Ramos (cell line): ENCODE measurements at regions not wholly inside any gene's neighbourhood (a gene's known extent, or its start where the extent isn't known, plus 50 kb on each side); places are given as distances from the start of the nearest gene placed in this dataset.
"Not testable (repeated sequence)": the region's sequence is repeated elsewhere in the genome, so short reads cannot be mapped to it uniquely, and the experiment has no call there.

ENCODE experiments used
- in situ Hi-C: fragments of 300-500 bp; cut with MboI; formaldehyde crosslinking; loops from one replicate; pipeline ENCODE4 v1.14.3; 2022; ENCODE audit warnings: low sequenced_read_pairs; ENCODE audit not compliant: unreplicated experiment

- in situ Hi-C loops = no loop called here
These were observed 760.8 kb upstream of the SEMA6D start for GRCh38 chr15:46956456-46956855.

- in situ Hi-C loops = no loop called here
These were observed 760.4 kb upstream of the SEMA6D start for GRCh38 chr15:46956881-46957280.

DNA sequence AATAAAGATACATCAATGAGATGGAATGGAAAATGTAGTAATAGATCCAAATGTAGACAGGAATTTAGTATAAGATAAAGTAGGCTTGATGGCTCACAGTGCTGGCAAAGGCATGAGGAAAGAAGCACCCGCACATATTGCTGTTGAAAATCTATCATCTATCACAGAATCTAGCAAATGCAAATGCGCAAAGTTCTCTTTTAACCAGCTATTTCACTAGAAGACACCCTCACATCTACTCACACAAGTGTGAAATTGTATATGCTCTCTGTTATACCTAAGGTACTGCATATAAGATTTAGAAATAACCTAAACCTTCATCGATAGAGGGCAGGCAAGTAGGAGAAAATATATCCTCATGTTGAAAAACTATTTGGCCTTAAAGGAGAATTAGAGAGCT is 756.7 kb upstream of the SEMA6D start:
- in situ Hi-C loops = no loop called here

GRCh38 chr15:46961795-46962194 is 755.5 kb upstream of the SEMA6D start:
- in situ Hi-C loops = no loop called here

DNA sequence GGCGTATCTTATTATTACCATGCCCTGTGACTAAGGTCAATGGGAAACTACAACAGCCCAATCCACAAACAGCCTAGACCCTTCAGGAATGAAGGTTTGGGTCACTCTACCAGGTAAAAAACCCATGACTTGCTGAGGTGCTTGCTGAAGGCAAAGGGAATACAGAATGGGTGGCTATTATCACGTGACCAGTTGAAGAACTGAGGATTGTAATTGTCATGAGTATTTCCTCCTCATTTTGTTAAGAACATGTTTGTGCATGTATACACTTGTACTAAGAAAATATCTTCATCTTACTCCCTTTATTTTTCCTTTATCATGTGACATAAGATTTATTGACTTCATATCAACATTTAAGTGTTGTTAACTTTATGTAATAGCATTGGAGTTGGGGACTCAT is 729.2 kb upstream of the SEMA6D start:
- in situ Hi-C loops = not testable (repeated sequence)

GRCh38 chr15:46996359-46996758 is 720.9 kb upstream of the SEMA6D start:
- in situ Hi-C loops = no loop called here

GRCh38 chr15:46997501-46997900 is 719.8 kb upstream of the SEMA6D start:
- in situ Hi-C loops = no loop called here

DNA sequence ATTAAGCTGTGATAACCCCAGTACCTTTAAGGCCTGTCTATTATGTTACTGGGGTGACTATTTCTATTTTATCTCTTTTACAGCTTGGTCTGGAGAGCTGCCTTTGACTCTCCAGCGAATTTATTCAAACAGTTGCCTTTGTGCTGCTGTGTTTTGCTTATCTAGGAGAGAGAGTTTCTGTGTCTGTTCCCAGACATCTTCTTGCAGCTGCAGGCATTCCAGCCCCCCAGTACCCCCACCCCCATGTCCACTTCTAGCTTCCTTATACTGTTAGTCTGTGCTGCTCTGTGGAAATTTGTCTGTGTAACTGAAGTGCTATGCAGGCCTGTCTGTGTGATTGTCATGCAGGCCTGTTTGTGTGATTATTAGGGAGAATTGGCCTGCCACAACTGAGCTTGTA is 713.7 kb upstream of the SEMA6D start:
- in situ Hi-C loops = no loop called here

- in situ Hi-C loops = no loop called here
These were observed 703.9 kb upstream of the SEMA6D start for GRCh38 chr15:47013446-47013845.

GRCh38 chr15:47027322-47027946 is 689.9 kb upstream of the SEMA6D start:
- in situ Hi-C loops = no loop called here

- in situ Hi-C loops = no loop called here
These were observed 681.6 kb upstream of the SEMA6D start for GRCh38 chr15:47035475-47036406.

GRCh38 chr15:47037003-47037402 is 680.3 kb upstream of the SEMA6D start:
- in situ Hi-C loops = no loop called here

GRCh38 chr15:47039225-47039624 is 678.1 kb upstream of the SEMA6D start:
- in situ Hi-C loops = no loop called here

DNA sequence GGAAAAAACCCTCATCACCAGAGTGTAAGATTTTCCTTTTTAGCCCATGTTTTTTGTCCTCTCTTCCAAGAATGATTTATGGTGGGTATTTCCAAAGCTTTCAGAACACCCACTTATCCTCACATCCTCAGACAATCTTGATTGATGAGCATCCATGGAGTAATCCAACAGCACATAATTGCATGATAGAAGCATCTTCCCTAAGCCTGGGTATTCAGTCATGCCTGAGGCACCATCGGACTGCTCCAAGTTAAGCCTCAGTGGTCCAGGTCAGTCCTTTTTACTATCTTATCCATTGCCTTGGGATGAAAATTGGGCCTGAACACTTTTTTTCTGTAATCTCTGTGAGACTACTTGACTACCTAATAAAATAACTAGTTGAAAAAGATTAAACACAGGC is 676.0 kb upstream of the SEMA6D start:
- in situ Hi-C loops = no loop called here

DNA sequence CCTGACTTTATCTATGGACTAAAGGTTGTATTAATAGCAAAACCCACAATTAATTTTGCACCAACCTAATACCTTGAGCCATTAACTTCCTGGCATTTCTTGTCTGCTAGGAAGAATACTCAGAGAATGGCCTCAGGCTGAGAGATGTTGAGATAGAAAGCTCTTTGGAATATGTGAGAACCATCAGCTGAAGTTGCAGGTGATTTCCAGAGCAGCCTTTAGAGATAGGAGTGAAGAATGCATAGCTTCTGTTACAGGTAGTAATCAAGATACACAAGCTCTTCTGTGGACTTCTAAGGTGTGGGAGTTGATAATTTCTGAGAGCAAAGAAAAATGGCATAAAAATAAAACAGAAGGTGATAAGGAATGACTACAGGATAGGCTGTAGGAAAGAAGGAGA is 669.3 kb upstream of the SEMA6D start:
- in situ Hi-C loops = not testable (repeated sequence)

DNA sequence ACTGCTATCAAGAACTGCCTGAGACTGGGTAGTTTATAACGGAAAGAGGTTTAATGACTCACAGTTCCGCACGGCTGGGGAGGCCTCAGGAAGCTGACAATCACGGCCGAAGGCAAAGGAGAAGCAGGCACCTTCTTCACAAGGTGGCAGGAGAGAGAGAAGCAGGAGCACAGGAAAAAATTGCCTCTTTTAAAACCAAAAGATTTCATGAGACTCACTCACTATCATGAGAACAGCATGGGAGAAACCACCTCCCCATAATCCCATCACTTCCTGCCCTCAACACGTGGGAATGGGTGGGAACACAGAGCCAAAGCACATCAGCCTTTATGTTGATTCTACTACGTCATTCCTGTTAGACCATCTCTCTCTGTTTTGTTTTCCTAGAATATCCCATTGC is 650.9 kb upstream of the SEMA6D start:
- in situ Hi-C loops = no loop called here

DNA sequence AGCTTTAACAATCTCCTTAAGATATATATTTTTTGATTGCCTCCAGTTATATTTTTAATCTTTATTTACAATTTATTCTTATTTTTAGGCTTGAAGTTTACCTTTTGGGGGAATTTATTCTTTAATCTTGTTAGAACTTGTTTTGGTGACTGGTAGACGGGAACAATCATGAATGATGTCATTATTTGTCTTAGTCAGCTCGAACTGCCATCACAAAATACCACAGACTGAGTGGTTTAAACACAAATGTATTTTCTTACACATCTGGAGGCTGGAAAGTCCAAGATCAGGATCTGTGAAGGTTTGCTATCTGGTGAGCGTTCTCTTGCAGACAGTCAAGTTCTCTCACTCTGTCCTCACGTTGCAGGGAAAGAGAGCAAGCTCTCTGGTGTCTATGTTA is 639.5 kb upstream of the SEMA6D start:
- in situ Hi-C loops = not testable (repeated sequence)

DNA sequence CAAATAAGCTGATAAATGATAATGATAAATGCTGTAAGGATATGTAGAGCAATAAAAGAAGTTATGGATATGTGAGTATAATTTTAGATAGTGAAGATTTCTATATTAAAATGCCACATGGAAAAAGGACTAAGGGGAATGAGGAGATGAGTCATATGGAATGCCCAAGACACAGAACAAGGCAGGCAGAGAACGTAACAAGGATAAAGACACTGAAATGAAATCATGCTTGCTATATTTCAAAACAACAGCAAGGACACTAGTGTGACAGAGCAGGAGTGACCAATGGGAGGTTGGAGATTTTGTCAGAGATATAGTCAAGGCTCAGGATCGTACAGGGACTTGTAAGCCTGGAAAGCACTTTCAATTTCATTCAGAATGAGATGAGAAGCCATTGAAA is 621.5 kb upstream of the SEMA6D start:
- in situ Hi-C loops = no loop called here

- in situ Hi-C loops = not testable (repeated sequence)
These were observed 618.8 kb upstream of the SEMA6D start for GRCh38 chr15:47098526-47098925.

DNA sequence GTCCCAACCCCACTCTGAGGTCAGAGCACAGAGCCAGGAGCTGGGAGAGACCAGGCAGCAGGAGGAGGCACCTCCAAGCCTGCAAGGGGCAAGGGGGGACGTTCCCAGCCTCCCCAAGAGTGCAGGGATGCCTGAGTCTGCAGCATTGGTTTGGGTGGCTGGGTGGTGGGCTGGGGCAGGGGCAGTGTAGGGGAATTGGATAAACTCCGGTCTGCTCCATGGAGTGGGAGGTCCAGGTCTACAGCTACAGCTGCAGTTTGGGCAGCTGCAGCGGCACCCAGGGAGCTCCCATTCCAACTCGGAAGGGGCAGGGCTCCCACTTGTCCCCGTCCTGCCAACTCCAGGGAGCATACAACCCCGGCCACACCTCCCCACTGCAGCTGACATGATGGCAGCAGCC is 617.5 kb upstream of the SEMA6D start:
- in situ Hi-C loops = not testable (repeated sequence)

GRCh38 chr15:47108800-47109199 is 608.5 kb upstream of the SEMA6D start:
- in situ Hi-C loops = not testable (repeated sequence)

GRCh38 chr15:47116698-47117097 is 600.6 kb upstream of the SEMA6D start:
- in situ Hi-C loops = no loop called here
